Adrenal gland (tissue), 5 donors: ENCODE measurements at regions not wholly inside any gene's neighbourhood (a gene's known extent, or its start where the extent isn't known, plus 50 kb on each side); places are given as distances from the start of the nearest gene placed in this dataset.

Experiments
- POLR2A ChIP-seq, 2 donors: fragments of 450-650 bp; IDR thresholded peaks; one replicate each; pipeline ENCODE4 v1.6.1; 2017; ENCODE audit warnings: antibody characterized with exemption in 2 of 2, mild to moderate bottlenecking in 2 of 2, moderate library complexity in 1 of 2
- TF ChIP-seq, protein P1 (sequence below), 6 experiments: fragments of 450-650 bp in 4 of 6; fragments of 200-600 bp in 2 of 6; sonication (generic) in 1 of 6; IDR thresholded peaks; 1 replicate in 5 of 6; 2 replicates in 1 of 6; pipeline versions ENCODE4 v1.5.1 to v1.8.0; 2016 to 2021; ENCODE audit warnings: antibody characterized with exemption in 6 of 6, mild to moderate bottlenecking in 2 of 6, moderate library complexity in 1 of 6
- donor health status: DM: no; HTN: no; CAD: no.

DNA sequence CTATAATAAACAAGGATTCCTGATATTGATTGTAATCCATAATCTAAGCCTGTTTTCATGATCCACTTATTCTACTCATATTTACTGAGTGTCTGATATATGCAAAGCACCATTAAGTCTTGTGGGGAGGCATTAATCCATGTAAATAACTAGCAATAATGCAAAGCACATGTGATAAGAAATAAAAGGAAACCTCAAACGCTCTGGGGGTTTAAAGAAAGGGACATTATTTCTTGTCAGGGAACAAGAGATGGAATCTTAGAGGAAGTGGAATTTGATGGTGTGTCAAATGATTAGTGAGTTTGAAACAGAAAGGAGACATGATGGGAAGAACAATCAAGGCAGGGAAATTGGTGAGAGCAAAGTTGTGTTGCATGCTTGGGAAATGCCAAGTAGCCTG lies 57.4 kb upstream of the FLT1 start:
- TF ChIP-seq, protein P1, sequence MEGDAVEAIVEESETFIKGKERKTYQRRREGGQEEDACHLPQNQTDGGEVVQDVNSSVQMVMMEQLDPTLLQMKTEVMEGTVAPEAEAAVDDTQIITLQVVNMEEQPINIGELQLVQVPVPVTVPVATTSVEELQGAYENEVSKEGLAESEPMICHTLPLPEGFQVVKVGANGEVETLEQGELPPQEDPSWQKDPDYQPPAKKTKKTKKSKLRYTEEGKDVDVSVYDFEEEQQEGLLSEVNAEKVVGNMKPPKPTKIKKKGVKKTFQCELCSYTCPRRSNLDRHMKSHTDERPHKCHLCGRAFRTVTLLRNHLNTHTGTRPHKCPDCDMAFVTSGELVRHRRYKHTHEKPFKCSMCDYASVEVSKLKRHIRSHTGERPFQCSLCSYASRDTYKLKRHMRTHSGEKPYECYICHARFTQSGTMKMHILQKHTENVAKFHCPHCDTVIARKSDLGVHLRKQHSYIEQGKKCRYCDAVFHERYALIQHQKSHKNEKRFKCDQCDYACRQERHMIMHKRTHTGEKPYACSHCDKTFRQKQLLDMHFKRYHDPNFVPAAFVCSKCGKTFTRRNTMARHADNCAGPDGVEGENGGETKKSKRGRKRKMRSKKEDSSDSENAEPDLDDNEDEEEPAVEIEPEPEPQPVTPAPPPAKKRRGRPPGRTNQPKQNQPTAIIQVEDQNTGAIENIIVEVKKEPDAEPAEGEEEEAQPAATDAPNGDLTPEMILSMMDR (IDR thresholded peaks at IDR 0.05), result no peak
- no peak for TF ChIP-seq POLR2A (IDR thresholded peaks at IDR 0.05)
